GM11168 (cell line): ENCODE measurements at regions not wholly inside any gene's neighbourhood (a gene's known extent, or its start where the extent isn't known, plus 50 kb on each side); places are given as distances from the start of the nearest gene placed in this dataset.
"Not testable (repeated sequence)": the region's sequence is repeated elsewhere in the genome, so short reads cannot be mapped to it uniquely, and the experiment has no call there.

Source experiments
- in situ Hi-C: fragments of 300-500 bp; cut with MboI; formaldehyde crosslinking; loops from one replicate; pipeline ENCODE4 v1.12.0; 2022; ENCODE audit warnings: low sequenced_read_pairs; ENCODE audit not compliant: unreplicated experiment

- in situ Hi-C loops, result no loop called here
Measured at GRCh38 chr21:16199539-16199938, 469.8 kb downstream of the USP25 start.

GRCh38 chr21:16201718-16202117, 471.9 kb downstream of the USP25 start:
- in situ Hi-C loops, result no loop called here

DNA sequence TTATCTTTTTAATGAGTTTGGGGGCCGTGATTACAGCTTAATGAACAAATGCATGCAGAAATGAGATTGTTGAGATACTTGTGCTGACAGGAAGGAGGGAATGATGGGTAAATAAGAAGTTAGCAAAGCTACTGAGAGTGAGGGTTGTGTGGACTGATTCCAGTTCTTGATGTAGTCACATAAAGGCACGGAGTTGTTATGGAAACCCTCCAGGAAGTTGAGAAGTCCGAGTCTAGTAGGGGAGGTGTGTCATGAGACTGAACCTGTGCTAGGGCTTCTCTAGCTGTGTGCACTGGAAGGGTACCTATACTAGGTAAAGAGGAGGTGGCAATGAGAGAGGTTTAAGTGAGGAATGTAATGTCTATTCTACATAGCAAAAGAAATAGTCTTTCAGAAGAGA, 475.7 kb downstream of the USP25 start:
- in situ Hi-C loops, result no loop called here

DNA sequence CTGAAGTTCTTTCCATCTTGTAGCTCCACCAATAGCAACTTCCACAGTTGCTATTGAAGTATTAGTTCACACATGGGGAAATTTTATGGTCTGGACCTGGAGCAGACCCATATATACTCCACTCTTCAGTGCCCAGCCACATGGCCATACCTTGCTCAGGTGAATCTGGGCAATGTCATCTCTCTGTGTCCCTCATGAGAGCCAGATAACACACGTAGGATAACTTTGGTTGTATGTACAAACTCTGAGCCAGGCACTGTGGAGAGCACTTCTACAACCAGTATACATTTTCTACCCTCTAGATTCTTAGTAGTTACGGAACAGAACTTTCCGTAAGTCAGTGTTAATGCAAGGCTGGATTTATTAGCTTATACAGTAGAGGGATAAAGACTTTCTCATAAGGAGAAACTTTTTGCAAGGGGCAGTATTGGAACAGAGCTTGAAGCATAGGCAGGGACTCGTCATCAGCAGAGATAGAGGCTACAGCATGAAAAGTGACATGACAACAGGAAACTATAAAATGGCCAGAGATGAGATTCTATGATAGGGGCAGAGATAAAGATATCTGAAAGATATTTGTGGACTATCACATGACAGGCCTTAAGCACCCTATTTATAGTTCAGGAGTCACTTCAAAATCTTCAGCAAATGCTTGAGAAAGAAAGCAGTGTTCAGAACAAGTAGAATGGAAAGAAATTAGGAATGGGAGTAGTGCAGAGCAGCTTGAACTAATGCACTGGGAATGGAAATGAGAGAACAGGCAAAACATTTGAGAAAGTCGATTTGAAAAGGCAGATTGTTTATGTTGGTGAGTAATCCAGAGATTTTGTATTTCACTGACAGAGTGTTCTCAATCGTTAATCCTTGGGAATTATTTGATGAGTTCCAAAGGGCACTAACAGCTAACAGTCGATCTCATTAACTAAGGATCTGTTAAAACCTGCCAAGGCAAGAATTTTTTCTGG, 481.8 kb downstream of the USP25 start:
- in situ Hi-C loops, result no loop called here

DNA sequence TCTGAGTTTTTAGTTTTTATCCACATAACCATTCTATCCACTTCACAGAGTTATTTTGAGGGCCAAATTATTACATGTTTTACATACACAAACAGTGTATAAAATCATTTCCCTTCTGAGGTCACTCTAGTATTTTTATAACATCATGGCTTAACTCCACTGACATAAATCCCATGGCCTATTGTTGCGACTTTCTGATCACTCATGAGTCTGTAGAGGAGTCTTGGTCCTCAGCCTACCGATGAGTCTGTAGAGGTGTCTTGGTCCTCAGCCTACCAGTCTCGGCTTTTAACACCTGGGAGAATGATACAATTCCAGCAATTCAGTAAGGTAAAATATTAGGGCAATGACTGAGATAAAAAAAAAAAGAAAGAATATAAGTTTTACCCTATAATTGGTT, 483.7 kb downstream of the USP25 start:
- in situ Hi-C loops, result no loop called here

GRCh38 chr21:16215193-16215592, 485.4 kb downstream of the USP25 start:
- in situ Hi-C loops, result no loop called here

- in situ Hi-C loops, result no loop called here
Measured at GRCh38 chr21:16215663-16216183, 485.9 kb downstream of the USP25 start.

- in situ Hi-C loops, result no loop called here
Measured at GRCh38 chr21:16216288-16216962, 486.6 kb downstream of the USP25 start.

DNA sequence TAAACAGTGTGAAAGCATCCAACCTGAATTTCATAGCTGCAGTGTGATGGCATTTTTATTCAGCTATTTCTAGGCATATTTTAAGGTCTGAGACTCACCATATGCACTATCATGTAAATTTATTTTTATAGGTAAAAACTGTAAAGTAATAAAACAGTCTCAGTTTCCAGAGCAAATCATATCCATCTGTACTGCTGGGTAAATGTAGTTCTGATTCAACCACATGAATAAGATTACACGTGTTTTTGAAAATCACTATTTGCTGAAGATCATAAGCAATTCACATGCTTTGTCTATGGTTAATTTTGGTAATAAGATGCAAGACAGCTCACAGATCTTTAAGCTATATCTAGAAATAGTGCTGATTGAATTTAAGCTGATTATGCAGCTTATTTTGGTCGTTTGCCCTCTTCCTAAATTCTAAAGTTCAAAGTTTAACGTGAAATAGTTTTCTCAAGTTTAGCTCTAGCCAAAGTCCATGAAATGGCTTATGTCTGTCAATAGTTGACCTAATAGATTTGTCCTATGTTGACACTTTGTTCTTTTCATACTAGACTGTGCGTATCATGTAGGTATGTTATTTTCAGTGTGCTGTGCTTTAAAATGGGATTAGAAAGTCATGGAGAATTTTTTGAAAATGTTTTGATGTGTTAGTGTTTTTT, 489.0 kb downstream of the USP25 start:
- in situ Hi-C loops, result no loop called here

DNA sequence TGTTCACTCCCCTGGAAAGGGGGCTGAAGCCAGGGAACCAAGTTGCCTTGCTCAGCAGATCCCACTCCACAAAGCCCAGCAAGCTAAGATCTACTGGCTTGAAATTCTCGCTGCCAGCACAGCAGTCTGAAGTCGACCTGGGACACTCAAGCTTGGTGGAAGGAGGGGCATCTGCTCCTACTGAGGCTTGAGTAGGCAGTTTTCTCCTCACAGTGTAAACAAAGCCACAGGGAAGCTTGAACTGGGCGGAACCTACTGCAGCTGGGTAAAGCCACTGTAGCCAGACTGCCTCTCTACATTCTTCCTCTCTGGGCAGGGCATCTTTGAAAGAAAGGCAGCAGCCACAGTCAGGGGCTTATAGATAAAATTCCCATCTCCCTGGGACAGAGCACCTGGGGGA, 495.0 kb downstream of the USP25 start:
- in situ Hi-C loops, result not testable (repeated sequence)

DNA sequence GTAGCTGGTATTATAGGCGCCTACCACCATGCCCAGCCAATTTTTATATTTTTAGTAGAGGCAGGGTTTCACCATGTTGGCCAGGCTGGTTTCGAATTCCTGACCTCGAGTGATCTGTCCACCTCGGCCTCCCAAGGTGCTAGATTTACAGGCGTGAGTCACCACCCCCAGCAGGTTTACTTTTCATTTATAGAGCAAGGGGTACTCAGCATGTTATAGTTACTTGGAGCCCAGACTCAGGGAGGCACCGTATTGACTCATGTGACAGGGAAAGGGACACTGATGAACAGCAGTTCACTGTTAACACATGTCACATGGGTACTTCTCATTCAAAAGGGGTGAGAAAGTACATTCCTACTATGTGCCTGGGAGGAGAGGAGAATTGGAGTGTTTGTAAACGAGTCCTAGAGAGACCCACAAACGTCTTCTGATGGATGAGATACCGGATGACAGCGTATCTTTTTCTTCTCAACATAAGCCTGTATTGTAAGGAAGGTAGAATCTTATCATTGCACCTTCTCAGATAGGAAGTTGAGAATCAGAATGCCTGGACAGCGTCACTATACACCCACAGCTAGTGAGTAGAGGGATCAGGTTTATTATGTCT, 510.0 kb downstream of the USP25 start:
- in situ Hi-C loops, result no loop called here

DNA sequence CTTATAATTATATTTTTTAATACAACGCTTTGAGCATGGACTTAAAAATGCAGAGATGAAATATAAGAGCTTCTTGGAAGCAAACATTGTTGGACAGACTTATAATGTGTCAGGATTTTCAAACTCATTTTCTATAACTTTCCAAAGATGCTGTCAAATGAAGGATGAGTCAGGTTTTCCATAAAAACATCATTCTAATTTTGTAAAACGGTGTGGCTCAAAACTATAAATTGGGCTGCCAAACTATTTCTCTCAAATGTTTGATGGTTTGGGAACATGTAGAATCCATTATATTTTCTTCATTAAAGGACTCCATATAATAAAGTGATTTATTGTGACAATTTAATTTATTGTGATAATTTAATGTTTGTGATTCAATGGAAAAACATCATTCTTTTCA, 511.2 kb downstream of the USP25 start:
- in situ Hi-C loops, result no loop called here

GRCh38 chr21:16241479-16241963, 511.7 kb downstream of the USP25 start:
- in situ Hi-C loops, result no loop called here

DNA sequence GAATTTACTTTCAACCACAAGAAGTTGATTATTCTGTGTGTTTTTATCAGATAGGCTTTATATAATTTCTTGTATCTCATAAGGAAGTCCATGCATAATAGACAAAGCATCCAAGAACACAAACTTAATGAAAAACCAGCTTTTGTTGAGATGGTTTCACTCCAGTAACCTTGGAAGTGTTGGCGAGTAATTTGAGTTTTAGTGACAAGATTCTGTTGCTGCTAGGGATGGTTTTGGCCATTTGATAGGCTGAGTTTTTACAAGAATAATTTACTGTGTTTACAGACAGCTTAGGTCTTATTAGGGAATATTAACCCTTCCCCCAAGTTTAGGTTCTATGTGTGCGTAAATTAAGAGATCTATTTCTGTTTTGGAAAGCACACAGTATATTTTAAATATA, 513.6 kb downstream of the USP25 start:
- in situ Hi-C loops, result no loop called here

DNA sequence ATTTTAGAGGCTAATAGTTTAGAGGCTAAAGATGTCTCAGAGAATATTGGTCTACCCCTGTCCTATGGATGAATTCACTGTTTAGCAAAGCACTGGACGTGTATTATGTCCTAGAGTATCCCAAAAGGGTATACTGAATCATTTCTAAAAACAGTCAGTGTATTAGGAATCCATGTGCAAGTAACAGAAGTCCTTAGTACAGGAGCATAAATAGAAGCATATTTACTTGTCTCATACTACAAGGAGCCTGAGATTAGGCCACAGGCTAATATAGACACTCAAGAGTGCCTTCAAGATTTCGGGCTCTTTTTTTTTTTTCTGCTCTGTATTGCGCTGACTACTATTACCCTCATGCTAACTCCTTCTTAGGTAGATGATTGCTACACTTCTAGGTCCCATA, 518.9 kb downstream of the USP25 start:
- in situ Hi-C loops, result no loop called here

GRCh38 chr21:16250273-16250672, 520.5 kb downstream of the USP25 start:
- in situ Hi-C loops, result no loop called here

- in situ Hi-C loops, result no loop called here
Measured at GRCh38 chr21:16258844-16259611, 529.2 kb downstream of the USP25 start.

DNA sequence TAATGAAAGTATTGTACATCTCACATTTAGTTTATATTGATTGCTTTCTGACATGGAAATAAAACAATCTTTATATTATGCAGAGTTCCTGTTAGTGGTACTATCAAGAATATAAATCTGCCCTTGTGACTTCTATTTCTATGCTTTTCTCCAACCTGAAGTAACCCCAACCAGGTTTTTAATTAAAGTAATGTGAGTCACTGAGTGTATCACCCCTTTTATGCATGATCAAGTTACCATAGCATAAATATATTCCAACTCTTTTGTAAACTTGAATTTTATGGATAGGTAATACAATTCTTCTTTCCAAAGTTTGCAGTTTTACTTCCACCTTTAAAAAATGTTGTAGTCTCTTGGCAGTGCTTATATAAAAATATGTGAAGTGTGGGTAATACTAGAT, 532.3 kb downstream of the USP25 start:
- in situ Hi-C loops, result no loop called here

- in situ Hi-C loops, result no loop called here
Measured at GRCh38 chr21:16264319-16264718, 534.5 kb downstream of the USP25 start.

GRCh38 chr21:16269476-16269875, 539.7 kb downstream of the USP25 start:
- in situ Hi-C loops, result no loop called here
